IPS-11a (cell line): ENCODE measurements at regions not wholly inside any gene's neighbourhood (a gene's known extent, or its start where the extent isn't known, plus 50 kb on each side); places are given as distances from the start of the nearest gene placed in this dataset.

ENCODE experiments used
- H3K4me3 ChIP-seq: one replicate; pipeline ENCODE4 v1.5.1; 2013; ENCODE audit warnings: low read depth, low read length, control low read depth

DNA sequence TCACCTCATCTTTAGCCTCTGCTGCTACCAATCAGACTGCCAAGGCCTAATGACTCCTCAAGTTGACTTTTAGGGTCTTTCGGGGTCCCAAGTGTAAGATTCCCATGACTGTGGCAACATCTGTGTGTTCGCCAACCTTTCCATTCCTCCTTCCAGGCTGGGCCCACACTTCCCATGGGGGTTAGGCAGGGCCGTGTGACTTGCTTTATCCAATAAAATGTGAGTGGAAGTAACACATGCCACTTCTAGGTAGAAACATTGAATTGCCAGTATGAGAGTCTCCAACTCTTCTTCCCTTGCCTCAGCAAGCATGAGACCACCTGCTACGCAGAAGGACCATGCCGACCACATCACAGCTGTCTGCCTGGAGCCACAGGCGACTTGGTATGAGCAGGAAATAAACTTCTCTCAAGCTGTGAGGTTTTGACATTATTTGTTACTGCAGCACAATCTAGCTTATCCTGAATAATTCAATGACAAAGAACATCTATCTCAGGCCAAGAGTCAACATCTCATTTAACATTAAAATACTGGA is 190.4 kb upstream of the IER5L start:
- H3K4me3 ChIP-seq: no peak overlapping the region

DNA sequence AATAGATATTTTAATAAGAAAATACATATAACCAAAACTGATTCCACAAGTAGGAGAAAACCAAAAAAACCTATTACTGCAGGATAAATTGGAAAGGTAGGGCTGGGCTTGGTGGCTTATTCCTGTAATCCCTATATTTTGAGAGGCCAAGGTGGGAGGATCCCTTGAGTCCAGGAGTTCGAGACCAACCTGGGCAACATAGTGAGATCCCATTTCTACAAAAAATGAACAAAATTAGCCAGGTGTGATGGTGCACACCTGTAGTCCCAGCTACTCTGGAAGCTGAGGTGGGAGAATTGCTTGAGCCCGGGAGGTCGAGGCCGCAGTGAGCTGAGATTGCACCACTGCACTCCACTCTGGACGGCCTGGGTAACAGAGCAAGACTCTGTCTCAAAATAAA is 189.2 kb upstream of the IER5L start:
- no peak overlapping the region for H3K4me3 ChIP-seq

DNA sequence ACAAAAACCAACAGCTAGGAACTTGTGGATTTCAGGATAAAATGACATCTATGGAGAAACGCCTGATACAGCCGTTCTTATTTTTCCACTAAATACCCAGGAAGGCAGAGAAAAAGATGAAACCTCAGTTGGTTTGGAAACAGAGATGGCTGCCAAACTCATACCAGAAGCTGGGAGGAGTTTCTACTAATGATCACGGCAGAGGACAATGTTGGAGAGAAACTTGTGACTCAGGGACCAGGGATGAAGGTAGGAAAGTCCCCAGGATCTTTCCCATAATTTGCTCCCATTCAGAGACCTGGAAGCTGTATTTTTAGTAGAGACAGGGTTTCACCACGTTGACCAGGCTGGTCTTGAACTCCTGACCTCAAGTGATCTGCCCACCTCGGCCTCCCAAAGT is 187.1 kb upstream of the IER5L start:
- H3K4me3 ChIP-seq: no peak overlapping the region

GRCh38 chr9:129363216-129363873 is 185.3 kb upstream of the IER5L start:
- H3K4me3 ChIP-seq: no peak overlapping the region

- no peak overlapping the region for H3K4me3 ChIP-seq
These were observed 184.4 kb upstream of the IER5L start for GRCh38 chr9:129362287-129363000.

GRCh38 chr9:129361196-129361595 is 183.1 kb upstream of the IER5L start:
- H3K4me3 ChIP-seq: no peak overlapping the region

DNA sequence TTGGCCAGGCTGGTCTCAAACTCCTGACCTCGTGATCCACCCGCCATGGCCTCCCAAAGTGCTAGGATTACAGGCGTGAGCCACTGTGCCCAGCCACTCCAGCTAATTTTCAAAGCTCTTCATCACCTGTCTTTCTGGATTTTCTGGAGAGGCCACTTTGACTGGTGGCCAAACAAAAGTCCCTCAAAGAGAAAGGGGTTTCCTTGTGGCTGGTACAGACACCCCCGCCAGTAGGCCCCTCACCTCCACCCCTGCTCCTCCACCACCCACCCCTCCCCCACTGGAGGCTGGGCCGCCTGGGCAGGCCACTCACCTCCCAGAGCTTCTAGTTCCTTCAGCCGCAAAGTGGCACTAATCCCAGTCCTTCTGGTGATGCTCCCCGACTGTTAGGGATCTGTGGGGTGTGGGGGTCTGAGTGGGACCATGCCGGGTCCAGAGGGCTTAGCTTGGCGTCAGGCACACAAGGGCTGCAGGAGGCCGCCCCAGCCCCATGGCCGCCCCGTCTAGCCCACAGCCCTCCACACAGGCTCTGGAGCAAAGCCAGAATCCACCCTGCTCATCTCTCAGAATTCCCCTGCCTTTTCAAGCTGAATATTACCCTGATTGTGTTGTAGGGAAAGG is 182.0 kb upstream of the IER5L start:
- no peak overlapping the region for H3K4me3 ChIP-seq

- no peak overlapping the region for H3K4me3 ChIP-seq
These were observed 181.2 kb upstream of the IER5L start for GRCh38 chr9:129359162-129359811.

DNA sequence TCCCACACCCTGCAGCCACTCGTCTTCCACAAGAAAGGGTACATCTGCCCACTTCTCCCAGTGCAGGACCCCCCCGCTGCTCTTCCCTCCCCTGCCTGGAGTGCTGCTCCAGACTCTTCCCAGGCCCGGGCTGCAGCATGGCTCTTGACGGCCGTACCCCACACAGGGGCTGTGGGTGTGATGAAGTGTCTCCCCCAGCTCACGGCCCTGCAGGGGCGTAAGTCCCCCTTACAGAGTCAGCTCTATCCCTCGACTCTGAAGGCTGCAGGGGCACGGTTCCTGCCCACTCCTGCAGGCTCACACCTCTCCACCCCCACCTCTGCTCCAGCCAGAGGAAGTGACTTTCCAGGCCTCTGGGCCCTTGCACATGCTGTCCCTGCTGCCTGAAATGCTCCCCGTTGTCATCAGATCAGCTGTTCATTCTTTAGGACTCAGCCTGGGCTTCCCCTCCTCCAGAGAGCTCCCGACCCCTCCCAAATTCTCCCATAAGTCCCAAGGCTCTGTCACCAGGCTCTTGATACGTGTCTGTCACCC is 180.6 kb upstream of the IER5L start:
- H3K4me3 ChIP-seq: no peak overlapping the region

DNA sequence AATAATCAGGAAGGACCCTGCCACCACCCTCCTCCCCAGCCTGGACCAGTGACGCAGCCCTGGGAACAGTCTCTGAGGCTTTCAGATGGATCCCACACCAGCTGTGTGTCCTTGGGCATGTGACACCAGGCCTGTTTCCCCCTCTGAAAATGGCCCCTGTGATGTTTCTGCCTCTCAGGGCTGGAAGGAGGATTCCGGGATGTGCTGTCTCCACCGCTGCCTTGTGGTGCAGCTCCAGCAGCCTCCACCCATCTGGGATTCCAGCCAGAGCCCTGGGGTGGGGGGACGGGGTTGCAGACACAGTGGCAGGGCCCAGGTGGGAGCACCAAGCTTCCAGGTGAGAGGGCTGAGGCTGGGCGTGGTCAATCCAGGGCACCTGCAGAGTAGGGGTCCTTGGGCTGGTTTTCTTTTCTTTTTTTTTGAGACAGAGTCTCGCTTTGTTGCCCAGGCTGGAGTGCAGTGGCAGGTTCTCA is 179.7 kb upstream of the IER5L start:
- no peak overlapping the region for H3K4me3 ChIP-seq

- no peak overlapping the region for H3K4me3 ChIP-seq
These were observed 179.1 kb upstream of the IER5L start for GRCh38 chr9:129356871-129357772.

DNA sequence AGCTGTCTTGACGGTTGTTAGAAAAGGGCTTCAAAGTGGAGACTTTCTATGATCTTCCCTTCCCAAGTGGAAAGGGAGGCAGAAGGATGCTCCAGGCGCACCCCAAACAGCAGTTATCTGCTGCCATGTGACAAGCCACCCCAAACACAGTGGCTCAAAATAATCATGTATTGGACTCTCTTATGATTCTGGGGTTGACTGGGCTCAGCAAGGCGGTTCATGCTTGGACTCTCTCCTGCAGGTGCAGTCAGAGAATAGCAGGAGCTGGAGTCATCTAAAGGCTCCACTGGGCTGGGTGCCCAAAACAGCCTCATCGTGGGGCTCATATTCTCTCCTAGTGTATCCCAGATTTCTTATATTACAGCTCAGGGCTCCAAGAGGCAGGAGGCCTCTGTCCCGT is 177.6 kb upstream of the IER5L start:
- H3K4me3 ChIP-seq: no peak overlapping the region

GRCh38 chr9:129354498-129354897 is 176.4 kb upstream of the IER5L start:
- H3K4me3 ChIP-seq: no peak overlapping the region

- H3K4me3 ChIP-seq: no peak overlapping the region
These were observed 175.8 kb upstream of the IER5L start for GRCh38 chr9:129353697-129354336.

DNA sequence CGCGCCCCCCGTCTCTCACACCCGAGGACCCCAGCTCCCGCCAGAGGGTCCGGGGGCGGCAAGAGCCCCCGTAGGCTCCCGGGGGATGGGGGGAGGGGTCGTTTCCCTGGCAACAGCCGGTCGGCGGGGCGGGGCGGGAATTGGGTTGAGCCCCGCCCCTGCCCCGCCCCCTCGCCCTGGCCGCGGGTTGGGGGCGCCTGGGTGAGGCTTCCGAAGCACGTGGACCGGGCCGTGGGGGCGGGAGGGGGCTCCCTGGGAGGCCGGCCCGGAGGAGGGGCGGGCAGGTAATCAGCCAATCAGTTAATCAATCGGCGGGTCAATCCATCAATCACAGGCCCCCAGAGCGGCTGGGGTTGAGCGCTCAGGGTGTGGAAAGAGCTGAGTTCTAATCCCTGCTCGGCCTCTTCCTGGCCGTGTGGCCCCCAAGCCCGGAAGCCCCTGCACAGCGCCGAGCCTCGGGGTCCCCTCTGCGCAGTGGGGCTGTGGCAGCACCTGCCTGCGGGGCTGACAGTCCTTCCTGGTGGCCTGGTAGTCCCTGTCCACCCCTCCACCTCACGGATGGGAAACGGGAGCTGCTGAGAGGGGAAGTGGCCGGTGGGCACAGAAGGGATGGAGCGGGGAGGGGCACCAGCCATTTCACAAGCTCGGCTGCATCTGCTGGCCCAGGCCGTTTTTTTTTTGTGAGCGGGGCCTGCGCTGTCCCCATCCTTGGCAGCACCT is 174.2 kb upstream of the IER5L start:
- peak overlapping the region; percentile 41 for H3K4me3 ChIP-seq

DNA sequence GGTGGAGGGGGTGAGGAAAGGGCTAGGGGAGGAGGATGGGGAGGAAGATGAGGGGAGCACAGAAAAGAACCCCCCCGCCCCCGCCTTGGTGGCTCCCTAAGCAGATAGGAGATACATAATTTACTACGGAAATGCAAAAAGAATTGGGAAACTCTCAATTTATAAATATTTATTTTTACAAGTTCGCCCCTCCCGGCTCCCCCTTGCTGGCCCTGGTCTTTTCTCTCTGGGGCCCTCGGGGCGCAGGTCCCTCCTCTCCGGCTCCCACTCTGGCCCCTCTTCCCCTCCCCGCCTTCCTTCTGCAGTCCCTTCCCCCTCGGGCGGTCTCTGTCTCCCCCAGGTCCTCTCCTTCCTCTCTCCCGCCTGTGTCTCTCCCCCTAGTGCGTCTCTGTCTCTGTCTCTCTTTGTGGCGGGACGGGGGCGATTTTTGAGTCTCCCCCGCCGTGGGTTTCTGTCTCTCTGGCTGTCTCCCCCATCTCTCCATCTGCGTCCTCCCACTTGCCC is 173.6 kb upstream of the IER5L start:
- H3K4me3 ChIP-seq: peak overlapping the region; percentile 39

GRCh38 chr9:129351058-129351641 is 173.1 kb upstream of the IER5L start:
- H3K4me3 ChIP-seq: no peak overlapping the region

GRCh38 chr9:129350143-129350935 is 172.3 kb upstream of the IER5L start:
- H3K4me3 ChIP-seq: no peak overlapping the region
